NCI-H1694 treated with DMSO at 0.1 percent for 48 hours (cell line): ENCODE measurements at regions not wholly inside any gene's neighbourhood (a gene's known extent, or its start where the extent isn't known, plus 50 kb on each side); places are given as distances from the start of the nearest gene placed in this dataset.

Source experiments
- DNase-seq: peaks from one replicate; lab custom pipeline; 2025; lab: John Stamatoyannopoulos, UW

- DNase-seq = no peak
These were observed 251.4 kb upstream of the CLEC14A start for GRCh38 chr14:38507299-38507698.

GRCh38 chr14:38505973-38506249, 250.0 kb upstream of the CLEC14A start:
- DNase-seq = no peak

DNA sequence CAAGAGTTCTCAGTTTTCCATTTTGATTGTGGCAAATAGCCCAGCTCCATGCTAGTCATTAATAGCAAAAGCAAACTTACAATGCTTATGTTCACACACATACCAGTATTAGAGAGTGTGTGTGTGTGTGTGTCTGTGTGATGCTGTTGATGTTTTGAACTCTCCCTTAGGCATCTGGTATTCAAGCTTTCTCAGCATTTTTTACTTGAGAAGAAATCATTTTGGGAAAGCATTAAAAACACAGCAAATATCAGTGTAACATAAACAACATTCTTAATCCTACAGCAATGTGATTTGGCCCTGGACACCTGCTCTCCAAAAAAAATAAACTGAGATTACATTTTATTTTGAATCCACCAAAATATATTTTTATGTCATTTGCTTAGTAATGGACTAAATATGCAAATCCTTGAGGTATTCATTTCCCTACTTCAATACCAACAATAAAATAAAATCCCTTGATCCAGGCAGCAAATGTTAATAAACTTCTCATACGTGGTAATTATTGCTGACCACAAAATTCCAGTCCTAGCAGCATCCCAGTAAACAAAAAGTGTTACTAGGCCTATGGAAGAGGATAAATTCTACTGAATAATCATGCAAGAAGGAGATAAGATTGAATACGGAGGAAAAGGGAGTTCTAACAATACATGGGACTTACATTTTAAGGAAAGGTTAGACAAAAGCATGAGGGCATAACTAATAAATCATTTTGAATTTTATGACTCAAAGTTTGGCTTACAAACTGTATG, 249.5 kb upstream of the CLEC14A start:
- no peak for DNase-seq

- DNase-seq = no peak
These were observed 248.3 kb upstream of the CLEC14A start for GRCh38 chr14:38504175-38504574.

- no peak for DNase-seq
These were observed 246.3 kb upstream of the CLEC14A start for GRCh38 chr14:38502239-38502638.

- no peak for DNase-seq
These were observed 244.2 kb upstream of the CLEC14A start for GRCh38 chr14:38500125-38500524.

- no peak for DNase-seq
These were observed 240.2 kb upstream of the CLEC14A start for GRCh38 chr14:38496092-38496491.

DNA sequence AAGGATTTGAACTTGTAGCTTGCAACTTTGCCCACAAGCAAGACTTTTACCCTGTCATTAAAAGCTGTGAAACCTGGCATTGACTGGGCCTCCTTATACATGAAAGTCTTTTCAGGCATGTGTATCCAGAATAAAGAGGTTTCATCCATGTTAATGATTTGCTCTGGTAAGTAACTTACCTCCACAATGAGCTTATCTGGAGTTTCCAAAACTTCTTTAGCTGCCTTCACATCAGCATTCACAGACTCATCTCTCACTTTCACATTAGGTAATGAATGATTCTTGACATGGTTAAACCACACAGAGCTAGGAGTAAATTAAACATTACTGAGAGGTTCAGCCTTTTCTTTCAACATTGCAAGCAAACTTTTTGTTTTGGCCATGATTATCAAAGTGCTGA, 234.4 kb upstream of the CLEC14A start:
- no peak for DNase-seq

DNA sequence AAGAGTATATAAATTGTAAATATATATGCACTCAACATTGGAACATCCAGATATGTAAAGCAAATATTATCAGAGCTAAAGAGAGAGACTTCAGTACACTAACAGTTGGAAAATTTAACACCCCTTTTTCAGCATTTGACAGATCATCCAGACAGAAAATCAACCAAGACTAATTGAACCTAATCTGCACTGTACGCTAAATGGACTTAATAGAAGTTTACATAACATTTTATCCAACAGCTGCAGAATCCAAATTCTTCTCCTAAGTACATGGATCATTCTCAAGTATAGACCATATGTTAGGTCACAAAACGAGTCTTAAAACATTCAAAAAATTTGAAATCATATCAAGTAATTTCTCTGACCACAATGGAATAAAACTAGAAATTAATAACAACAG, 229.1 kb upstream of the CLEC14A start:
- no peak for DNase-seq

GRCh38 chr14:38481952-38482678, 226.2 kb upstream of the CLEC14A start:
- no peak for DNase-seq

DNA sequence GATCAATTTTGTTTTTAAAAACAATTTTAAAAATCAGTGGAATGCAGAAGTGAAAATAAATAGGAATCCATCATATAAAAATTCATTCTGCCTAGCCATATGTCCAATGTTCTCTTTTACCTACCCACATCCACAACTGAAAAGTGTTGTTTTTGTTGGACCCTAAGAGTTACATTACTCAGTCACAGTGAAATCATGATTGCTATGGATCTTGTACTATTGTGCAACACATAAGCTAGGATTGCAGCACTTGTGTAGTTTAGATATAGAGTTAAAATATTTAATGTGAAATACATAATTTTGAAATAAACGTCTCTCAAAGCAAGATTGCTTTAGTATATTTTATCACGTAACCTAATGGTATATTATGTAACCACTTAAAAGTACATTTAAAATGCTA, 213.3 kb upstream of the CLEC14A start:
- no peak for DNase-seq

DNA sequence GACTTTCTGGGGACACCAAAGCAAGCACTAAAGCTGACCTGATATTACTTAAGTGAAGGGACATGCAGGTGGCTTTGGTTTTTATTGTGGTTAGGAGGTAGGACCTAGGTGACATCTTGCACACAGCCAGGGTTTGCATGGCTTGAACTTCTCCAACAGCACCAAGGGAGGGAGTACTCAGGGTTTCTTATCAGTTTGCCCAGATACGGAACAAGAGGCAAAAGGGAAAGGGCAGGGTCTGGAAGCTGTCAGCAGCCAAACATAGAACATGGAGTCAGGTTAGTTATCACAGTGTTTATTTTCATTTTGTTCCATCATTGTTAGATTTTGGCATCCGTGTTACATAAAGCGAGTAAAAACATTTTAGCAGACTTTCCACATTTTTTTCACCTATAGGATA, 186.3 kb upstream of the CLEC14A start:
- no peak for DNase-seq

DNA sequence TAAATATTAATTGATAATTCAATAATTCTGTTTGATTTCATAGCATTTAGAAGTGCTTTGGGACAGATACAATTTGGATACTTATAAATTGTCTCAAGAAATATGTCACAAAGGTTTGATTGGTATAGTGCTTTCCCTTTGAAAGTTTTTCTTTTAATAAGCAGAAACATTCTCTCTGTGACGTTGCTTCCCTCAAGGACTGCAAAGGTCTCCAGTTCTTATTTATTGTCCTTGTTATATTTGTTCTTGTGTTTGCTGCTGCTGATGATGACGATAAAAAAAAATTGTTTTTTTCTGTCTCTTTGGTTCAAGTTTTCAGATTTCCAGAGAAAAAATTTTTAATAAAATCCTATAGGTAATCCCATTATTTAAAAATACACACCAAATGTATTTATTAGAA, 176.3 kb upstream of the CLEC14A start:
- DNase-seq = no peak

DNA sequence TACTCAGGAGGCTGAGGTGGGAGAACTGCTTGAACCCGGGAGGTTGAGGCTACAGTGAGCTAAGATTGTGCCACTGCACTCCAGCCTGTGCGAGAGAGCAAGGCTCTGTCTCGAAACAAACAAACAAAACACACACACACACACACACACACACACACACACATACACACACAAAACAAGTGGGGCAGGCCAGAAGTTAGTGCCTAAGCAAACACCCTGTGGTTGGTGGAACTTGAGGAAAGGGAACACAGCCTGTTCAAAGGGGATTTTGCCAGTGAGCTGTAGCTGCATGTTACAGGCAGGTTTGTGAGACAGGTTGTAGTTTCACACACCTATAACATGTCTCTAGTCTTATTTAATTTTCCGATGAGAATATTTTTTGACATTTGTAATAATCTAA, 175.3 kb upstream of the CLEC14A start:
- DNase-seq = no peak

DNA sequence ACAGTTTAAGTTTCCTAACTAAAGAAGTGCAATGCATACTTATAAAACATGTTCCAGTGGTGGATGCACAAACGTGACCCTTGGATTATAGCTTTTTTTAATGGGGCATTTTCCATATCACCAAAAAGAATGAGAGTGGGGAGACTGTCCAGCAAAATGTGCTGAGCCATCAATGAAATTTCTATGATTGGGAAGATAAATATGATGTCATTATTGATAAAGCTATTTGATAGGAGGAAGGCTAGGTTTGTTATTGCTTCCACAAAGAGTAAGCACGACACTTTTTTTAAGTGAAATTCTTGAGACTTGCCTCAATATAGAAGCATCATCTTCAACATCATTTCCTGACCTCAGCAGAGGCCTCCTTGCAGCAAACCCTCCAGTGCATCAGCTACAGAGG, 174.6 kb upstream of the CLEC14A start:
- DNase-seq = no peak

DNA sequence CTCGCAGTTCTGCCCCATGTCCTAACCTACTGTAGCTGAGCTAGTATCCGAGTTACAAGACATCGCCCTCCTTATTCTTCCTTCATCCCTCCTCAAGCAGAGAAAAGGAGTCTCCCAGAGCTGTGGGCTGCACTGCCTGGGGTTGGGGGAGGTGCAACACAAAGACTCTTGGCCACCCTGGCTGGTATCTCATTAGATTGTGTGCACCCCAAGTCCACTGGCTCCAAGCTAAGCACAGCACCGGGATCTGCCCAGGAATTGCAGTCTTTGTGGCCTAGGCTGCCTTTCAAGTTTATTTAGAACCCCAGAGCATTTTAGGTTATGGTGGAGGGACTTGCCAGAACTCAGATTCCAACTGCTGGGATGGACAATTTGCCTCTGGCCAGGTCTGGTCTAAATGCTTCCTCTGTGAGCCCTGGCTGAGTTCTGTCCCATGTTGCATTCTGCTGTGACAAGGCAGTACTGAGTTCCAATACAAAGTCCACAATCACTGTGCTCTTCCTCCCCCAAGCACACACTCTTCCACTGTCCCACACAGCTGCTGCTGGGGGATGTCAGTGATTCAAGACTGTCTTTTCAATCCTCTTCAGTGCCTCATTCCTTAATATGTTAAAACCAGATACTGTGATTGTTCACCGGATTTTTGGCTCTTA, 169.6 kb upstream of the CLEC14A start:
- no peak for DNase-seq

GRCh38 chr14:38420048-38420447, 164.2 kb upstream of the CLEC14A start:
- DNase-seq = no peak

- no peak for DNase-seq
These were observed 163.7 kb upstream of the CLEC14A start for GRCh38 chr14:38419579-38419978.

- no peak for DNase-seq
These were observed 156.8 kb upstream of the CLEC14A start for GRCh38 chr14:38412654-38413053.

DNA sequence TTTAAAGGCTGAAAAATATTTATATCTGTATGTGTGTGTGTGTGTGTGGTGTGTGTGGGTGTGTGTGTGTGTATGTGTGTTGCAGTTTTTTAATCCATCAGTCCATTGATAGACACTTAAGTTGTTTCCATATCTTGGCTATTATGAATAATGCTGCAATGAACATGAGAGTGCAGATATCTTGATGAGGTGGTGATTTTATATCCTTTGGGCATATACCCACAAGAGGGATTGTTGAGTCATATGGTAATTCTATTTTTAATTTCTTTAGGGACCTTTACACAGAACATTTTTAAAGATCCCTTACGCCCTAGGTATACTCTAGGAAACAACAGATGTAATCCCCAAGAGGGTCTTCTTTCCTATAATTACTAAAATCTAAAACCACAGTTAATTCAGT, 154.5 kb upstream of the CLEC14A start:
- DNase-seq = no peak

GRCh38 chr14:38409071-38409705, 153.3 kb upstream of the CLEC14A start:
- DNase-seq = no peak

- DNase-seq = peak; percentile 46
These were observed 150.2 kb upstream of the CLEC14A start for GRCh38 chr14:38405851-38406635.
